H1 (cell line): ENCODE measurements at regions not wholly inside any gene's neighbourhood (a gene's known extent, or its start where the extent isn't known, plus 50 kb on each side); places are given as distances from the start of the nearest gene placed in this dataset.
"Not testable (repeated sequence)": the region's sequence is repeated elsewhere in the genome, so short reads cannot be mapped to it uniquely, and the experiment has no call there.

ENCODE experiments used
- CTCF ChIA-PET: fragments of 300-600 bp; sonication (Branson Sonifier 250); formaldehyde crosslinking; loops from one replicate; lab custom pipeline; 2021; ENCODE audit not compliant: partially characterized antibody; lab: Charles Lee
- POLR2A ChIA-PET: fragments of 300-600 bp; sonication (Branson Sonifier 250); formaldehyde crosslinking; loops from one replicate; lab custom pipeline; 2021; ENCODE audit warnings: inconsistent platforms; ENCODE audit not compliant: partially characterized antibody; lab: Charles Lee
- DNase-seq, 2 experiments: peaks; one replicate each; pipeline versions ENCODE4 v3.0.0 to v3.0.0-alpha.2; 2010 to 2022; ENCODE audit warnings: low spot score in 2 of 2, low read depth in 1 of 2, mixed read lengths in 1 of 2
- FAIRE-seq: peaks from 2 replicates; lab custom pipeline; 2011; peaks lifted over from hg19 to GRCh38; lab: Jason Lieb, UNC
- H2AFZ ChIP-seq: 2 replicates; pipeline ENCODE4 v1.8.1; 2012; ENCODE audit warnings: low read length, inconsistent platforms
- H2AK5ac ChIP-seq: 2 replicates; pipeline ENCODE4 v1.6.1; 2013; ENCODE audit warnings: low read depth, low read length
- H2BK120ac ChIP-seq: replicated peaks from 2 replicates; pipeline ENCODE3; 2013; ENCODE audit warnings: low read depth, low read length, inconsistent platforms
- H2BK12ac ChIP-seq: 2 replicates; pipeline ENCODE4 v1.6.1; 2013; ENCODE audit warnings: low read depth, low read length
- H2BK15ac ChIP-seq: 2 replicates; pipeline ENCODE4 v1.6.1; 2013; ENCODE audit warnings: low read length
- H2BK20ac ChIP-seq: 2 replicates; pipeline ENCODE4 v1.6.1; 2013; ENCODE audit warnings: low read length
- H2BK5ac ChIP-seq: 2 replicates; pipeline ENCODE4 v1.6.1; 2013; ENCODE audit warnings: low read depth, low read length
- H3K14ac ChIP-seq: 2 replicates; pipeline ENCODE4 v1.6.1; 2013; ENCODE audit warnings: inconsistent platforms; ENCODE audit not compliant: insufficient read length
- H3K18ac ChIP-seq: 2 replicates; pipeline ENCODE4 v1.6.1; 2013; ENCODE audit warnings: low read length; ENCODE audit errors: extremely low read depth
- H3K23ac ChIP-seq: 2 replicates; pipeline ENCODE4 v1.6.1; 2013; ENCODE audit warnings: inconsistent platforms; ENCODE audit not compliant: insufficient read length
- H3K23me2 ChIP-seq: 2 replicates; pipeline ENCODE4 v1.6.1; 2013; ENCODE audit warnings: low read depth, low read length
- H3K27ac ChIP-seq: 2 replicates; pipeline ENCODE4 v1.6.1; 2011; ENCODE audit warnings: low read depth, low read length, inconsistent platforms
- H3K27me3 ChIP-seq, 4 experiments: replicated peaks in 1 of 4; 1 replicate in 1 of 4; 2 replicates in 3 of 4; pipeline versions ENCODE4 v1.6.1 to v1.8.1; 2011 to 2013; ENCODE audit warnings: low read length in 3 of 4, mild to moderate bottlenecking in 3 of 4, inconsistent platforms in 2 of 4, mixed read lengths in 2 of 4, moderate library complexity in 1 of 4; ENCODE audit not compliant: control insufficient read depth in 3 of 4, insufficient read depth in 3 of 4; ENCODE audit errors: extremely low read depth in 1 of 4
- H3K36me3 ChIP-seq, 4 experiments: 2 replicates each; pipeline versions ENCODE4 v1.6.1 to v1.8.1; 2011 to 2013; ENCODE audit warnings: mild to moderate bottlenecking in 4 of 4, low read length in 3 of 4, moderate library complexity in 2 of 4, control low read depth in 1 of 4, inconsistent platforms in 1 of 4; ENCODE audit not compliant: insufficient read depth in 4 of 4, control insufficient read depth in 2 of 4
- H3K4ac ChIP-seq: replicated peaks from 2 replicates; pipeline ENCODE3; 2013; ENCODE audit warnings: low read length, low read depth, mixed read lengths, inconsistent platforms; ENCODE audit not compliant: insufficient read length
- H3K4me1 ChIP-seq, 4 experiments: replicated peaks in 1 of 4; 1 replicate in 1 of 4; 2 replicates in 3 of 4; pipeline versions ENCODE4 v1.6.1 to v1.8.1; 2011 to 2013; ENCODE audit warnings: low read length in 3 of 4, inconsistent platforms in 2 of 4, mixed read lengths in 1 of 4; ENCODE audit not compliant: insufficient read depth in 4 of 4, control insufficient read depth in 3 of 4
- H3K4me2 ChIP-seq, 2 experiments: 2 replicates each; pipeline versions ENCODE4 v1.6.1 to v1.8.1; 2011 to 2013; ENCODE audit warnings: low read depth in 2 of 2, low read length in 2 of 2, control low read depth in 1 of 2, inconsistent platforms in 1 of 2, mild to moderate bottlenecking in 1 of 2; ENCODE audit not compliant: insufficient read depth in 1 of 2
- H3K4me3 ChIP-seq, 4 experiments: fragments of 200-600, 300-600 bp in 1 of 4; sonication (generic), shearing (Covaris generic), sonication (Bioruptor Twin) in 1 of 4; 2 replicates each; pipeline versions ENCODE4 v1.5.1 to v1.8.1; 2011 to 2016; ENCODE audit warnings: low read length in 4 of 4, low read depth in 3 of 4, control low read depth in 2 of 4, inconsistent platforms in 2 of 4, mild to moderate bottlenecking in 2 of 4, mixed read lengths in 1 of 4, moderate library complexity in 1 of 4; ENCODE audit not compliant: insufficient read depth in 2 of 4; ENCODE audit errors: extremely low read depth in 1 of 4
- H3K56ac ChIP-seq: replicated peaks from 2 replicates; pipeline ENCODE3; 2013; ENCODE audit warnings: low read depth, mild to moderate bottlenecking, mixed read lengths, low read length, inconsistent platforms; ENCODE audit not compliant: insufficient read length
- H3K79me1 ChIP-seq: 2 replicates; pipeline ENCODE4 v1.6.1; 2013; ENCODE audit warnings: low read depth, low read length, control low read depth
- H3K79me2 ChIP-seq, 2 experiments: 2 replicates each; pipeline versions ENCODE4 v1.6.1 to v1.8.1; 2012 to 2013; ENCODE audit warnings: low read length in 2 of 2, mild to moderate bottlenecking in 2 of 2, inconsistent platforms in 1 of 2; ENCODE audit not compliant: insufficient read depth in 2 of 2, control insufficient read depth in 1 of 2
- H3K9ac ChIP-seq, 4 experiments: replicated peaks in 1 of 4; 1 replicate in 1 of 4; 2 replicates in 3 of 4; pipeline versions ENCODE4 v1.6.1 to v1.8.1; 2011 to 2013; ENCODE audit warnings: low read depth in 3 of 4, low read length in 3 of 4, control low read depth in 2 of 4, mild to moderate bottlenecking in 2 of 4, moderate library complexity in 2 of 4, inconsistent platforms in 1 of 4; ENCODE audit errors: extremely low read depth in 1 of 4
- H3K9me3 ChIP-seq, 2 experiments: 2 replicates each; pipeline versions ENCODE4 v1.6.1 to v1.8.1; 2012 to 2013; ENCODE audit warnings: mild to moderate bottlenecking in 2 of 2, moderate library complexity in 2 of 2, control low read depth in 1 of 2, inconsistent platforms in 1 of 2, low read depth in 1 of 2, low read length in 1 of 2, mixed read lengths in 1 of 2; ENCODE audit not compliant: insufficient read depth in 2 of 2
- H4K20me1 ChIP-seq, 2 experiments: replicated peaks in 1 of 2; 2 replicates each; pipeline versions ENCODE3 to v1.8.1; 2011 to 2013; ENCODE audit warnings: inconsistent platforms in 2 of 2, low read length in 2 of 2, mild to moderate bottlenecking in 1 of 2; ENCODE audit not compliant: insufficient read depth in 2 of 2, control insufficient read depth in 1 of 2
- H4K5ac ChIP-seq: 2 replicates; pipeline ENCODE4 v1.6.1; 2013; ENCODE audit warnings: low read length, low read depth, mixed read lengths, inconsistent platforms; ENCODE audit not compliant: insufficient read length
- H4K8ac ChIP-seq: 2 replicates; pipeline ENCODE4 v1.8.0; 2013; ENCODE audit warnings: mild to moderate bottlenecking, moderate library complexity, low read length, inconsistent platforms; ENCODE audit not compliant: insufficient read depth; ENCODE audit errors: extremely low read depth
- H4K91ac ChIP-seq: replicated peaks from 2 replicates; pipeline ENCODE3; 2013; ENCODE audit warnings: low read length, mixed read lengths, inconsistent platforms; ENCODE audit not compliant: insufficient read length
- WGBS, 2 experiments: shearing (Covaris generic) in 1 of 2; methylation state at CpG; one replicate each; pipeline versions ENCODE4 v1.1.6 to v1.1.7; 2013 to 2015; ENCODE audit warnings: low lambda C conversion rate in 2 of 2, mixed read lengths in 2 of 2, inconsistent platforms in 1 of 2, low coverage in 1 of 2, missing lambda C conversion rate in 1 of 2; ENCODE audit not compliant: insufficient replicate concordance in 2 of 2, insufficient coverage in 1 of 2, insufficient read length in 1 of 2; ENCODE audit errors: extremely low coverage in 1 of 2, missing lambda C conversion rate in 1 of 2; 5-methylcytosine and 5-hydroxymethylcytosine counted together

- not testable (repeated sequence) for H3K4me3 ChIP-seq, H3K79me1 ChIP-seq, H4K5ac ChIP-seq, H3K79me2 ChIP-seq, H3K23me2 ChIP-seq, H3K4ac ChIP-seq, H3K36me3 ChIP-seq, FAIRE-seq, H2BK120ac ChIP-seq, H3K4me1 ChIP-seq, H3K27me3 ChIP-seq, H2BK15ac ChIP-seq, DNase-seq, H3K23ac ChIP-seq, H4K8ac ChIP-seq, H2BK12ac ChIP-seq, H3K27ac ChIP-seq, H2BK20ac ChIP-seq, H2BK5ac ChIP-seq, H3K4me2 ChIP-seq, H3K9me3 ChIP-seq, H3K56ac ChIP-seq, H3K18ac ChIP-seq, H4K20me1 ChIP-seq, H3K9ac ChIP-seq, H2AFZ ChIP-seq, H2AK5ac ChIP-seq, H4K91ac ChIP-seq, H3K14ac ChIP-seq
- POLR2A ChIA-PET = interaction anchor here (0.6 kb wide), 1 partner anchor 89 kb away, joined by 4 read pairs; no protein-coding TSS in a partner anchor
- CTCF ChIA-PET = interaction anchor here (1.9 to 2.2 kb wide), 3 partner anchors 9 to 38 kb away, joined by 5 to 13 read pairs (median 12); no protein-coding TSS in a partner anchor
- no CpG with 5 or more reads among the region's 2 CpGs for WGBS, 2 experiments
These were observed 153.3 kb downstream of the MYLK4 start for GRCh38 chr6:2597457-2597856.
